Neural cell (in vitro differentiated cells): ENCODE measurements at regions not wholly inside any gene's neighbourhood (a gene's known extent, or its start where the extent isn't known, plus 50 kb on each side); places are given as distances from the start of the nearest gene placed in this dataset.
A peak's percentile ranks its signal among the peaks of the same experiment; 100 is the strongest.

Experiments
- EP300 ChIP-seq: fragments of 450-650 bp; conservative IDR thresholded peaks from 2 replicates; pipeline ENCODE4 v1.6.1; 2014; ENCODE audit warnings: antibody characterized with exemption, mild to moderate bottlenecking, moderate library complexity; ENCODE audit not compliant: poor library complexity, severe bottlenecking
- EZH2 ChIP-seq: fragments of 200-600, 300-800 bp; shearing (Covaris generic), sonication (generic); IDR thresholded peaks from 2 replicates; pipeline ENCODE4 v1.6.1; 2014; ENCODE audit warnings: antibody characterized with exemption, low read length, borderline replicate concordance, mild to moderate bottlenecking; ENCODE audit not compliant: insufficient read depth, poor library complexity, severe bottlenecking
- MXI1 ChIP-seq: fragments of 450-650 bp; conservative IDR thresholded peaks from 2 replicates; pipeline ENCODE4 v1.6.1; 2014; ENCODE audit warnings: antibody characterized with exemption, mild to moderate bottlenecking; ENCODE audit not compliant: poor library complexity, severe bottlenecking
- POLR2AphosphoS5 ChIP-seq: IDR thresholded peaks from 2 replicates; pipeline ENCODE4 v1.6.1; 2012
- RAD21 ChIP-seq: fragments of 450-650 bp; conservative IDR thresholded peaks from 2 replicates; pipeline ENCODE4 v1.6.1; 2014; ENCODE audit warnings: antibody characterized with exemption, mild to moderate bottlenecking, moderate library complexity
- SMC3 ChIP-seq: fragments of 450-650 bp; conservative IDR thresholded peaks from 2 replicates; pipeline ENCODE4 v1.6.1; 2014; ENCODE audit warnings: antibody characterized with exemption, mild to moderate bottlenecking, moderate library complexity; ENCODE audit not compliant: poor library complexity
- TAF1 ChIP-seq: IDR thresholded peaks from 2 replicates; pipeline ENCODE4 v1.6.1; 2012; ENCODE audit warnings: low read depth
- TF ChIP-seq, protein P1 (sequence below): fragments of 450-650 bp; IDR thresholded peaks from 2 replicates; pipeline ENCODE4 v1.5.1; 2014; ENCODE audit warnings: antibody characterized with exemption, mild to moderate bottlenecking, moderate library complexity; ENCODE audit not compliant: poor library complexity, severe bottlenecking
- TF ChIP-seq, protein P2 (sequence below): IDR thresholded peaks from 2 replicates; pipeline ENCODE4 v1.6.1; 2012; ENCODE audit warnings: borderline replicate concordance

DNA sequence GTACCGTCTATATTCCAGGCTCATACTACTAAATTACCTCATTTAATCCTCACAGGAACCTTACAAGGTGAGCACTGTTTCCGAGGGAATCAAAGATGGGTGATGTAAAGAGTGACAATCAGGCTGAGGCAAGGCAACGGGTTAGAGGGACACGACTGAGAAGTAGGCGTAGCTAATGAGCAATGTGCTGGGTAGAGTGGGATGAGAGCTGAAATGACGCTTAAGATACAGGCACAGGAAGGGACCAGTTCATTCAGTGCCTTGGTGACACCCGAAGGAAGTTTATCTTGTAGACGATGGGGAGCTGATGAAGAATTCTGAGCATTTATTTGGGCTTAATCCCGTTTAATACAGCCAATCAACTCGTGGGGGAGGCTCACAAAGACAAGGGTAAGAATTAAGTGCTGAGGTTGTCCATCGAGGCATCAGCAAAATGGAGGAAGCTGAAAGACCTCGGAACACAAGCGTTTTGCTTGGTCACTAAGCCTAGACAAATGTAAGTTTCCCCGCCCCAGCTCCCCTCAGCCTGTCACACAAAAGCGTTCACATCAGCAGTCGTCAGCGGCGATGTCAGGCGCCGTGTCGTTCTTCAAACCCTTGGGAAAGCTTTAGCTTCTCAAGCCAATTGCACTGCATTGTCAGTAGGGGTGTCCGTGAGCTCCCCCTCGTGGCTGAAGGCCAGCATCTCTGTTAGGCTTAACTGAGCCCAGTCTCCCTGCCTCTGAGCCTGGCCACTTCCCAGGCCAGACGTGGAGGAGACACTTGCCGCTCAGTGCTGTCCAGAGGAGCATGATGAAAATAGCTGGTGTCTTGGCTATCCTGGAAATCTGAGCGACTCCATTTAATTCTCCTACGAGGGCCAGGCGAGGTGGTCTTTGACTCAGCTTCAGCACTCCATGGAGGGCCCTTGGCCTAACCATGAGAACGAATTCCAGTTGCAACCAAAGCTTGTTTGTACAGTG, 288.5 kb upstream of the G2E3 start:
- TF ChIP-seq, protein P1, sequence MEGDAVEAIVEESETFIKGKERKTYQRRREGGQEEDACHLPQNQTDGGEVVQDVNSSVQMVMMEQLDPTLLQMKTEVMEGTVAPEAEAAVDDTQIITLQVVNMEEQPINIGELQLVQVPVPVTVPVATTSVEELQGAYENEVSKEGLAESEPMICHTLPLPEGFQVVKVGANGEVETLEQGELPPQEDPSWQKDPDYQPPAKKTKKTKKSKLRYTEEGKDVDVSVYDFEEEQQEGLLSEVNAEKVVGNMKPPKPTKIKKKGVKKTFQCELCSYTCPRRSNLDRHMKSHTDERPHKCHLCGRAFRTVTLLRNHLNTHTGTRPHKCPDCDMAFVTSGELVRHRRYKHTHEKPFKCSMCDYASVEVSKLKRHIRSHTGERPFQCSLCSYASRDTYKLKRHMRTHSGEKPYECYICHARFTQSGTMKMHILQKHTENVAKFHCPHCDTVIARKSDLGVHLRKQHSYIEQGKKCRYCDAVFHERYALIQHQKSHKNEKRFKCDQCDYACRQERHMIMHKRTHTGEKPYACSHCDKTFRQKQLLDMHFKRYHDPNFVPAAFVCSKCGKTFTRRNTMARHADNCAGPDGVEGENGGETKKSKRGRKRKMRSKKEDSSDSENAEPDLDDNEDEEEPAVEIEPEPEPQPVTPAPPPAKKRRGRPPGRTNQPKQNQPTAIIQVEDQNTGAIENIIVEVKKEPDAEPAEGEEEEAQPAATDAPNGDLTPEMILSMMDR: peak; percentile 97
- TF ChIP-seq SMC3 (peak; percentile 87), MXI1 (no peak), EZH2 (no peak), POLR2AphosphoS5 (peak; percentile 79), TAF1 (peak; percentile 57), EP300 (peak; percentile 93), RAD21 (peak; percentile 88)
- TF ChIP-seq, protein P2, sequence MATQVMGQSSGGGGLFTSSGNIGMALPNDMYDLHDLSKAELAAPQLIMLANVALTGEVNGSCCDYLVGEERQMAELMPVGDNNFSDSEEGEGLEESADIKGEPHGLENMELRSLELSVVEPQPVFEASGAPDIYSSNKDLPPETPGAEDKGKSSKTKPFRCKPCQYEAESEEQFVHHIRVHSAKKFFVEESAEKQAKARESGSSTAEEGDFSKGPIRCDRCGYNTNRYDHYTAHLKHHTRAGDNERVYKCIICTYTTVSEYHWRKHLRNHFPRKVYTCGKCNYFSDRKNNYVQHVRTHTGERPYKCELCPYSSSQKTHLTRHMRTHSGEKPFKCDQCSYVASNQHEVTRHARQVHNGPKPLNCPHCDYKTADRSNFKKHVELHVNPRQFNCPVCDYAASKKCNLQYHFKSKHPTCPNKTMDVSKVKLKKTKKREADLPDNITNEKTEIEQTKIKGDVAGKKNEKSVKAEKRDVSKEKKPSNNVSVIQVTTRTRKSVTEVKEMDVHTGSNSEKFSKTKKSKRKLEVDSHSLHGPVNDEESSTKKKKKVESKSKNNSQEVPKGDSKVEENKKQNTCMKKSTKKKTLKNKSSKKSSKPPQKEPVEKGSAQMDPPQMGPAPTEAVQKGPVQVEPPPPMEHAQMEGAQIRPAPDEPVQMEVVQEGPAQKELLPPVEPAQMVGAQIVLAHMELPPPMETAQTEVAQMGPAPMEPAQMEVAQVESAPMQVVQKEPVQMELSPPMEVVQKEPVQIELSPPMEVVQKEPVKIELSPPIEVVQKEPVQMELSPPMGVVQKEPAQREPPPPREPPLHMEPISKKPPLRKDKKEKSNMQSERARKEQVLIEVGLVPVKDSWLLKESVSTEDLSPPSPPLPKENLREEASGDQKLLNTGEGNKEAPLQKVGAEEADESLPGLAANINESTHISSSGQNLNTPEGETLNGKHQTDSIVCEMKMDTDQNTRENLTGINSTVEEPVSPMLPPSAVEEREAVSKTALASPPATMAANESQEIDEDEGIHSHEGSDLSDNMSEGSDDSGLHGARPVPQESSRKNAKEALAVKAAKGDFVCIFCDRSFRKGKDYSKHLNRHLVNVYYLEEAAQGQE: no peak
